Heart left ventricle (tissue), 13 donors: ENCODE measurements at regions not wholly inside any gene's neighbourhood (a gene's known extent, or its start where the extent isn't known, plus 50 kb on each side); places are given as distances from the start of the nearest gene placed in this dataset.

Experiments used
- CTCF ChIP-seq, 12 donors: fragments of 200-600 bp; sonication (generic) in 4 of 12; IDR thresholded peaks; one replicate each; pipeline versions ENCODE4 v1.5.0 to v1.8.0; 2018 to 2022; ENCODE audit warnings: antibody characterized with exemption in 12 of 12, mild to moderate bottlenecking in 5 of 12
- POLR2A ChIP-seq, 2 donors: fragments of 450-650 bp; IDR thresholded peaks; one replicate each; pipeline ENCODE4 v1.6.1; 2017; ENCODE audit warnings: antibody characterized with exemption in 2 of 2, mild to moderate bottlenecking in 2 of 2, moderate library complexity in 2 of 2
- donor health status: ischemic (EF 13 %, LVEDD 7.1; RV severe dilation, severe dysfunction).
- donor health status: DM: no; HTN: yes; CAD: no.
- donor health status: DM: no; HTN: no; CAD: no.
- donor health status: ischemic (EF 25% LVEDD 6.9; RV normal size, moderate dysfunction).
- donor health status: ischemic (EF 25% LVEDD 5.7; RV mildly dilated, moderate dysfunction).
- donor health status: ischemic (EF 35%, LVEDD 5.7; RV mildly dilated, moderate dysfunction).
- donor health status: nonischemic (EF 11% LVEDD 7.7; RV severe dilation, severe dysfunction).
- donor health status: DM: yes; HTN: yes; CAD: no.
- donor health status: PGD.
- donor health status: ischemic (EF 29% LVEDD 5.4; RV normal size, mild dysfunction).
- donor health status: nonischemic (EF 23%, LVEDD 6.1; RV moderate dilation, normal function).

- no peak for TF ChIP-seq POLR2A (IDR thresholded peaks at IDR 0.05)
- no peak for TF ChIP-seq CTCF (IDR thresholded peaks at IDR 0.05)
Measured at GRCh38 chr12:87518036-87518435, 511.2 kb downstream of the C12orf50 start.
